GM23338 (cell line): ENCODE measurements at regions not wholly inside any gene's neighbourhood (a gene's known extent, or its start where the extent isn't known, plus 50 kb on each side); places are given as distances from the start of the nearest gene placed in this dataset.

Experiments used
- ATAC-seq: fragments of 200-7000 bp; cut with Tn5 transposase; 3 replicates; pipeline ENCODE4 v1.9.1; 2020
- DNase-seq: peaks from one replicate; pipeline ENCODE4 v3.0.0-alpha.2; 2015; ENCODE audit warnings: low spot score
- H2AFZ ChIP-seq: fragments of 200-600 bp; sonication (generic); 2 replicates; pipeline ENCODE4 v1.8.0; 2016; ENCODE audit warnings: antibody characterized with exemption, mild to moderate bottlenecking, moderate library complexity
- H3F3A ChIP-seq: fragments of 200-600 bp; sonication (generic); replicated peaks from 2 replicates; pipeline ENCODE4 v1.8.0; 2017; ENCODE audit warnings: antibody characterized with exemption, mixed run types, low read depth
- H3K27ac ChIP-seq: fragments of 200-600 bp; sonication (generic); 2 replicates; pipeline ENCODE4 v1.6.1; 2016; ENCODE audit warnings: low read depth
- H3K27me3 ChIP-seq: fragments of 200-600 bp; sonication (generic); 2 replicates; pipeline ENCODE4 v1.8.0; 2016; ENCODE audit warnings: mild to moderate bottlenecking, mixed run types, moderate library complexity; ENCODE audit not compliant: insufficient read depth
- H3K36me3 ChIP-seq: fragments of 200-600 bp; sonication (generic); 2 replicates; pipeline ENCODE4 v1.8.0; 2016; ENCODE audit warnings: mild to moderate bottlenecking; ENCODE audit not compliant: insufficient read depth
- H3K4me1 ChIP-seq: fragments of 200-600 bp; sonication (generic); 2 replicates; pipeline ENCODE4 v1.8.0; 2016; ENCODE audit warnings: mild to moderate bottlenecking, moderate library complexity; ENCODE audit not compliant: insufficient read depth
- H3K4me2 ChIP-seq: fragments of 200-600 bp; sonication (generic); 2 replicates; pipeline ENCODE4 v1.7.1; 2017; ENCODE audit warnings: mixed run types
- H3K4me3 ChIP-seq: fragments of 200-600 bp; sonication (generic); 2 replicates; pipeline ENCODE4 v1.6.1; 2016; ENCODE audit warnings: mixed run types
- H3K79me2 ChIP-seq: fragments of 200-600 bp; sonication (generic); replicated peaks from 2 replicates; pipeline ENCODE4 v1.8.0; 2017; ENCODE audit warnings: mild to moderate bottlenecking; ENCODE audit not compliant: insufficient read depth
- H3K9me2 ChIP-seq: fragments of 200-600 bp; sonication (generic); 2 replicates; pipeline ENCODE4 v1.8.0; 2017; ENCODE audit not compliant: insufficient read depth
- H4K20me1 ChIP-seq: fragments of 200-600 bp; sonication (generic); replicated peaks from 2 replicates; pipeline ENCODE4 v1.8.0; 2017; ENCODE audit warnings: mild to moderate bottlenecking; ENCODE audit not compliant: insufficient read depth
- H3K27ac Mint-ChIP-seq: 2 replicates; pipeline ENCODE4 v1.8.0; 2020; ENCODE audit warnings: inconsistent platforms, mild to moderate bottlenecking, moderate library complexity, mixed read lengths
- H3K27me3 Mint-ChIP-seq: 3 replicates; pipeline ENCODE4 v1.8.0; 2022; ENCODE audit warnings: low read depth, mild to moderate bottlenecking, moderate library complexity, mixed read lengths, inconsistent platforms; ENCODE audit not compliant: insufficient read depth, poor library complexity
- H3K36me3 Mint-ChIP-seq: 3 replicates; pipeline ENCODE4 v1.8.0; 2021; ENCODE audit warnings: low read depth, mild to moderate bottlenecking, inconsistent platforms, moderate library complexity, mixed read lengths
- H3K4me1 Mint-ChIP-seq: 3 replicates; pipeline ENCODE4 v1.8.0; 2020; ENCODE audit warnings: mild to moderate bottlenecking, inconsistent platforms, mixed read lengths
- H3K4me3 Mint-ChIP-seq: 3 replicates; pipeline ENCODE4 v1.8.0; 2021; ENCODE audit warnings: moderate library complexity, mild to moderate bottlenecking, inconsistent platforms, mixed read lengths
- H3K9me3 Mint-ChIP-seq: 3 replicates; pipeline ENCODE4 v1.8.0; 2020; ENCODE audit warnings: moderate library complexity, mild to moderate bottlenecking, inconsistent platforms, mixed read lengths
- CREB1 ChIP-seq: fragments of 250-450 bp; sonication (Bioruptor Pico); IDR thresholded peaks from 2 replicates; pipeline ENCODE4 v1.5.0; 2020; ENCODE audit warnings: low read depth, mild to moderate bottlenecking, moderate library complexity
- EZH2 ChIP-seq: fragments of 200-600 bp; sonication (generic); IDR thresholded peaks from one replicate; pipeline ENCODE4 v1.8.0; 2017; ENCODE audit warnings: antibody characterized with exemption, mild to moderate bottlenecking, low read depth; ENCODE audit not compliant: unreplicated experiment
- EZH2phosphoT487 ChIP-seq: fragments of 200-600 bp; sonication (generic); IDR thresholded peaks from one replicate; pipeline ENCODE4 v1.8.1; 2018; ENCODE audit warnings: antibody characterized with exemption; ENCODE audit not compliant: unreplicated experiment
- JUNB ChIP-seq: IDR thresholded peaks from one replicate; pipeline ENCODE4 v1.6.1; 2016; ENCODE audit warnings: antibody characterized with exemption; ENCODE audit not compliant: unreplicated experiment
- NANOG ChIP-seq: IDR thresholded peaks from 2 replicates; pipeline ENCODE4 v1.6.1; 2016; ENCODE audit warnings: antibody characterized with exemption, borderline replicate concordance
- POLR2AphosphoS5 ChIP-seq: IDR thresholded peaks from 2 replicates; pipeline ENCODE4 v1.6.1; 2016; ENCODE audit warnings: antibody characterized with exemption, low read depth
- STAT1 ChIP-seq: IDR thresholded peaks from one replicate; pipeline ENCODE4 v1.6.1; 2016; ENCODE audit warnings: antibody characterized with exemption; ENCODE audit not compliant: unreplicated experiment
- ZNF114 ChIP-seq: fragments of 250-450 bp; sonication (Bioruptor Pico); IDR thresholded peaks from 2 replicates; pipeline ENCODE4 v1.5.0; 2020; ENCODE audit warnings: mild to moderate bottlenecking, moderate library complexity
- ZNF331 ChIP-seq: fragments of 250-450 bp; sonication (Bioruptor Pico); IDR thresholded peaks from 2 replicates; pipeline ENCODE4 v1.5.0; 2020; ENCODE audit warnings: low read depth, mild to moderate bottlenecking, moderate library complexity
- TF ChIP-seq, protein P1 (sequence below): IDR thresholded peaks from one replicate; pipeline ENCODE4 v1.6.1; 2018; ENCODE audit warnings: antibody characterized with exemption; ENCODE audit not compliant: unreplicated experiment
- TF ChIP-seq, protein P2 (sequence below): IDR thresholded peaks from 2 replicates; pipeline ENCODE4 v1.6.1; 2016; ENCODE audit warnings: antibody characterized with exemption
- TF ChIP-seq, protein P3 (sequence below), 2 experiments: fragments of 200-600 bp in 1 of 2; sonication (generic) in 1 of 2; conservative IDR thresholded peaks; 2 replicates each; pipeline versions ENCODE4 v1.5.1 to v1.6.1; 2016 to 2017; ENCODE audit warnings: antibody characterized with exemption in 2 of 2, low read depth in 2 of 2, mild to moderate bottlenecking in 2 of 2, moderate library complexity in 1 of 2

DNA sequence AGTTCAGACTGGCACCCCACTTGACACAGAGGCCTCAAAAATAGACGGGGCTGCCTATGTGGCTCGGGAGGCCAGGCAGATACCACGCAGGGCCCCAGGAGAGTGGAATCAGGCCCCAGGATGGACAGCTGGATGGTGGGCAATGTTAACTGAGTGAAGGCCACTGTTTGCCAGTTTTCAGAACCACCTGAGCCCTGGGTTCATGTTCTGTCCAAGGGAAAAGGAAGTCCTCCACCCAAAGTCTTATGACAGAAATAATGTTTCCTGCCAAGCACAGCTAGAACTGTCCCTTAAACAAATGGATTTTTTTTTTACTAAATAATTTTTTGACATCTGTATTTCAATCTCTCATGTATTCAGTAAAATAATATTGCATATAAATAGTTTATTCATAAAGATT, 228.4 kb downstream of the KLF13 start:
- Histone ChIP-seq H2AFZ (no peak overlapping the region), H3K79me2 (no peaks in the 10 kb centered on the region), H3K27me3 (no peaks in the 10 kb centered on the region), H3K4me1 (no peaks in the 10 kb centered on the region), H3K27ac (no peak overlapping the region), H3F3A (no peaks in the 10 kb centered on the region), H3K9me2 (no peaks in the 10 kb centered on the region), H3K4me2 (no peak overlapping the region), H3K36me3 (no peaks in the 10 kb centered on the region), H3K4me3 (no peak overlapping the region), H4K20me1 (no peaks in the 10 kb centered on the region)
- ATAC-seq (no peak), DNase-seq (no peak)
- H3K9me3 Mint-ChIP-seq: no peaks in the 10 kb centered on the region; the same call in 2 of the 3 replicates
- H3K4me1 Mint-ChIP-seq: peaks cover 5% of the 10 kb centered on the region; the same call in 1 of the 3 replicates
- TF ChIP-seq ZNF331 (CRISPR knock-in tag) (no peak), CREB1 (CRISPR knock-in tag) (no peak), JUNB (no peak)
- H3K4me3 Mint-ChIP-seq: no peak overlapping the region
- H3K27me3 Mint-ChIP-seq: peaks cover 4% of the 10 kb centered on the region
- no peak overlapping the region for H3K27ac Mint-ChIP-seq
- no peaks in the 10 kb centered on the region for H3K36me3 Mint-ChIP-seq

DNA sequence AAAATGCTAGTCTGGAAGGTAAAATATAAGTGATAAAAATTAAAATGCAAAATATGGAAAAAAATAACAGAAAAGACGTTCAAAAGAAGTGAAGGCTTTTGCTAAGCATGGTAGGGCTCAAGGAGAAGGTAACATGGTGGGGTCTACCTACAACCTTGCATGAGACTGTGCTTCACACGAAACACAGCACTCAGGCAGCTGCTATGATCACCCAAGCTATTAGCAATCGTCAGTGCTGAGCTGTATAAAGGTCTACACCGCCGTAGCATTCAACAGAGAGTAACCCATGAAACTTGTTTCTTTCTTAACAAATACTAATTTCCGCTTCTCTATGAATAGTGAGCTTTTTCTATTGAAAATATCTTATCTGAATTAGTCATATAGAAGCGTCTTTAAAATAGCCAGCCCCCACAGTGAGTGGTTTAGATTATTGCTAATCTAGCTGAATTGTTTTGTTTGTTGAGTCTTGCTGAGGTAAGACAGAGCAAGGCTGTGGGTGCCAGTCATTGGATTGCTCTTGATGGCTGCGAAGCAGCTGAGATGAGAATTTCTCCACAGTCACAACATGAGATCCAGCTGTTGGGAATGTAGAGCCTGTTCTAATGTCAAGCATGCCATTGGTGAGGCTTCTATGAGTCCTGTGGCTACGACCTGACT, 230.0 kb downstream of the KLF13 start:
- Mint-ChIP-seq H3K9me3 (no peaks in the 10 kb centered on the region; the same call in 2 of the 3 replicates), H3K4me1 (peaks cover 5% of the 10 kb centered on the region; the same call in 1 of the 3 replicates)
- H4K20me1 ChIP-seq: no peaks in the 10 kb centered on the region

More for the DNA sequence above, 230.0 kb downstream of the KLF13 start:
- no peaks in the 10 kb centered on the region for H3F3A ChIP-seq
- no peaks in the 10 kb centered on the region for H3K79me2 ChIP-seq
- no peaks in the 10 kb centered on the region for H3K36me3 Mint-ChIP-seq
- H3K4me3 Mint-ChIP-seq: no peak overlapping the region
- no peaks in the 10 kb centered on the region for H3K27me3 ChIP-seq
- H2AFZ ChIP-seq: no peak overlapping the region
- ATAC-seq: no peak
- no peak for TF ChIP-seq JUNB
- no peak for TF ChIP-seq ZNF114 (CRISPR knock-in tag)
- TF ChIP-seq, protein P1, sequence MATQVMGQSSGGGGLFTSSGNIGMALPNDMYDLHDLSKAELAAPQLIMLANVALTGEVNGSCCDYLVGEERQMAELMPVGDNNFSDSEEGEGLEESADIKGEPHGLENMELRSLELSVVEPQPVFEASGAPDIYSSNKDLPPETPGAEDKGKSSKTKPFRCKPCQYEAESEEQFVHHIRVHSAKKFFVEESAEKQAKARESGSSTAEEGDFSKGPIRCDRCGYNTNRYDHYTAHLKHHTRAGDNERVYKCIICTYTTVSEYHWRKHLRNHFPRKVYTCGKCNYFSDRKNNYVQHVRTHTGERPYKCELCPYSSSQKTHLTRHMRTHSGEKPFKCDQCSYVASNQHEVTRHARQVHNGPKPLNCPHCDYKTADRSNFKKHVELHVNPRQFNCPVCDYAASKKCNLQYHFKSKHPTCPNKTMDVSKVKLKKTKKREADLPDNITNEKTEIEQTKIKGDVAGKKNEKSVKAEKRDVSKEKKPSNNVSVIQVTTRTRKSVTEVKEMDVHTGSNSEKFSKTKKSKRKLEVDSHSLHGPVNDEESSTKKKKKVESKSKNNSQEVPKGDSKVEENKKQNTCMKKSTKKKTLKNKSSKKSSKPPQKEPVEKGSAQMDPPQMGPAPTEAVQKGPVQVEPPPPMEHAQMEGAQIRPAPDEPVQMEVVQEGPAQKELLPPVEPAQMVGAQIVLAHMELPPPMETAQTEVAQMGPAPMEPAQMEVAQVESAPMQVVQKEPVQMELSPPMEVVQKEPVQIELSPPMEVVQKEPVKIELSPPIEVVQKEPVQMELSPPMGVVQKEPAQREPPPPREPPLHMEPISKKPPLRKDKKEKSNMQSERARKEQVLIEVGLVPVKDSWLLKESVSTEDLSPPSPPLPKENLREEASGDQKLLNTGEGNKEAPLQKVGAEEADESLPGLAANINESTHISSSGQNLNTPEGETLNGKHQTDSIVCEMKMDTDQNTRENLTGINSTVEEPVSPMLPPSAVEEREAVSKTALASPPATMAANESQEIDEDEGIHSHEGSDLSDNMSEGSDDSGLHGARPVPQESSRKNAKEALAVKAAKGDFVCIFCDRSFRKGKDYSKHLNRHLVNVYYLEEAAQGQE: no peak
- no peak for TF ChIP-seq ZNF331 (CRISPR knock-in tag)
- TF ChIP-seq, protein P2, sequence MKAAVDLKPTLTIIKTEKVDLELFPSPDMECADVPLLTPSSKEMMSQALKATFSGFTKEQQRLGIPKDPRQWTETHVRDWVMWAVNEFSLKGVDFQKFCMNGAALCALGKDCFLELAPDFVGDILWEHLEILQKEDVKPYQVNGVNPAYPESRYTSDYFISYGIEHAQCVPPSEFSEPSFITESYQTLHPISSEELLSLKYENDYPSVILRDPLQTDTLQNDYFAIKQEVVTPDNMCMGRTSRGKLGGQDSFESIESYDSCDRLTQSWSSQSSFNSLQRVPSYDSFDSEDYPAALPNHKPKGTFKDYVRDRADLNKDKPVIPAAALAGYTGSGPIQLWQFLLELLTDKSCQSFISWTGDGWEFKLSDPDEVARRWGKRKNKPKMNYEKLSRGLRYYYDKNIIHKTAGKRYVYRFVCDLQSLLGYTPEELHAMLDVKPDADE: no peak
- TF ChIP-seq POLR2AphosphoS5: no peak
- TF ChIP-seq, protein P3, sequence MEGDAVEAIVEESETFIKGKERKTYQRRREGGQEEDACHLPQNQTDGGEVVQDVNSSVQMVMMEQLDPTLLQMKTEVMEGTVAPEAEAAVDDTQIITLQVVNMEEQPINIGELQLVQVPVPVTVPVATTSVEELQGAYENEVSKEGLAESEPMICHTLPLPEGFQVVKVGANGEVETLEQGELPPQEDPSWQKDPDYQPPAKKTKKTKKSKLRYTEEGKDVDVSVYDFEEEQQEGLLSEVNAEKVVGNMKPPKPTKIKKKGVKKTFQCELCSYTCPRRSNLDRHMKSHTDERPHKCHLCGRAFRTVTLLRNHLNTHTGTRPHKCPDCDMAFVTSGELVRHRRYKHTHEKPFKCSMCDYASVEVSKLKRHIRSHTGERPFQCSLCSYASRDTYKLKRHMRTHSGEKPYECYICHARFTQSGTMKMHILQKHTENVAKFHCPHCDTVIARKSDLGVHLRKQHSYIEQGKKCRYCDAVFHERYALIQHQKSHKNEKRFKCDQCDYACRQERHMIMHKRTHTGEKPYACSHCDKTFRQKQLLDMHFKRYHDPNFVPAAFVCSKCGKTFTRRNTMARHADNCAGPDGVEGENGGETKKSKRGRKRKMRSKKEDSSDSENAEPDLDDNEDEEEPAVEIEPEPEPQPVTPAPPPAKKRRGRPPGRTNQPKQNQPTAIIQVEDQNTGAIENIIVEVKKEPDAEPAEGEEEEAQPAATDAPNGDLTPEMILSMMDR (conservative IDR thresholded peaks at IDR 0.05; ENCODE audit: low read depth in 2 of 2): no peak
- TF ChIP-seq NANOG: no peak
- no peak for TF ChIP-seq STAT1
- TF ChIP-seq EZH2phosphoT487: no peak
- TF ChIP-seq EZH2: no peak
- no peak overlapping the region for H3K27ac Mint-ChIP-seq
- DNase-seq: no peak
- H3K4me1 ChIP-seq: no peaks in the 10 kb centered on the region
- peaks cover 7% of the 10 kb centered on the region for H3K27me3 Mint-ChIP-seq
- no peak overlapping the region for H3K4me2 ChIP-seq
- no peaks in the 10 kb centered on the region for H3K9me2 ChIP-seq
- no peak overlapping the region for H3K4me3 ChIP-seq
- H3K27ac ChIP-seq: no peak overlapping the region
- no peaks in the 10 kb centered on the region for H3K36me3 ChIP-seq
